ENCODE measurements at regions not wholly inside any gene's neighbourhood (a gene's known extent, or its start where the extent isn't known, plus 50 kb on each side); places are given as distances from the start of the nearest gene placed in this dataset.

GRCh38 chr11:91822805-91823204 lies 401.8 kb upstream of the FAT3 start:
- ChIA-PET CTCF (interaction anchor here (1.7 kb wide), 1 partner anchor 10 kb away, joined by 4 read pairs; no protein-coding TSS in a partner anchor), POLR2A (no interaction called here)
- no peak for DNase-seq (ENCODE audit: extremely low spot score)

GRCh38 chr11:91820709-91821108 lies 403.9 kb upstream of the FAT3 start:
- ChIA-PET POLR2A (no interaction called here), CTCF (interaction anchor here (1.1 kb wide), 1 partner anchor 27 kb away, joined by 3 read pairs; no protein-coding TSS in a partner anchor)
- no peak for DNase-seq (ENCODE audit: extremely low spot score)
- no peak for TF ChIP-seq CTCF (IDR thresholded peaks at IDR 0.05; ENCODE audit: control extremely low read depth, extremely low read depth, low read depth, missing control alignments)

More at GRCh38 chr11:91822805-91823204, 401.8 kb upstream of the FAT3 start:
- no peak for TF ChIP-seq CTCF (IDR thresholded peaks at IDR 0.05; ENCODE audit: control extremely low read depth, extremely low read depth, low read depth, missing control alignments)

- ChIA-PET POLR2A (no interaction called here), CTCF (no interaction called here)
- DNase-seq (ENCODE audit: extremely low spot score) = no peak
- TF ChIP-seq CTCF (IDR thresholded peaks at IDR 0.05; ENCODE audit: control extremely low read depth, extremely low read depth, low read depth, missing control alignments) = no peak
Observed at GRCh38 chr11:91819777-91820176, 404.8 kb upstream of the FAT3 start.

GRCh38 chr11:91819195-91819594 lies 405.4 kb upstream of the FAT3 start:
- TF ChIP-seq CTCF (IDR thresholded peaks at IDR 0.05; ENCODE audit: control extremely low read depth, extremely low read depth, low read depth, missing control alignments) = no peak
- CTCF ChIA-PET = no interaction called here
- POLR2A ChIA-PET = no interaction called here
- DNase-seq (ENCODE audit: extremely low spot score) = no peak

- no peak for DNase-seq (ENCODE audit: extremely low spot score)
- POLR2A ChIA-PET = no interaction called here
- CTCF ChIA-PET = interaction anchor here (0.9 to 1.2 kb wide), 2 partner anchors 10 to 13 kb away, joined by 4 read pairs; no protein-coding TSS in a partner anchor
- TF ChIP-seq CTCF (IDR thresholded peaks at IDR 0.05; ENCODE audit: control extremely low read depth, extremely low read depth, low read depth, missing control alignments) = no peak
Observed at GRCh38 chr11:91817996-91818395, 406.6 kb upstream of the FAT3 start.

- CTCF ChIA-PET = interaction anchor here (1.1 to 1.5 kb wide), 4 partner anchors 9 to 29 kb away, joined by 4 to 5 read pairs (median 4); no protein-coding TSS in a partner anchor
- POLR2A ChIA-PET = no interaction called here
- no peak for DNase-seq (ENCODE audit: extremely low spot score)
- no peak for TF ChIP-seq CTCF (IDR thresholded peaks at IDR 0.05; ENCODE audit: control extremely low read depth, extremely low read depth, low read depth, missing control alignments)
Observed at GRCh38 chr11:91813263-91813662, 411.4 kb upstream of the FAT3 start.

GRCh38 chr11:91810871-91811270 lies 413.7 kb upstream of the FAT3 start:
- POLR2A ChIA-PET = no interaction called here
- no peak for DNase-seq (ENCODE audit: extremely low spot score)
- CTCF ChIA-PET = no interaction called here
- TF ChIP-seq CTCF (IDR thresholded peaks at IDR 0.05; ENCODE audit: control extremely low read depth, extremely low read depth, low read depth, missing control alignments) = no peak

Measured in GM10248 (cell line).